ENCODE measurements at regions not wholly inside any gene's neighbourhood (a gene's known extent, or its start where the extent isn't known, plus 50 kb on each side); places are given as distances from the start of the nearest gene placed in this dataset.

- Histone ChIP-seq H4K8ac (ENCODE audit: low read depth in 2 of 2, low read length in 2 of 2) (no peak overlapping the region), H3K56ac (ENCODE audit: extremely low read depth, insufficient read depth, low read length) (no peak overlapping the region), H3K9me1 (ENCODE audit: insufficient read depth, low read length) (0 out of 2 replicates have a peak, but pooled peaks cover 2% of the 10 kb centered on the region), H4K91ac (ENCODE audit: insufficient read depth, low read depth, low read length) (no peak overlapping the region), H3K14ac (replicated peaks; ENCODE audit: low read depth, low read length) (no peak overlapping the region), H2BK15ac (ENCODE audit: low read depth, low read length) (no peak overlapping the region), H3K36me3 (ENCODE audit: control insufficient read depth, insufficient read depth, low read length) (no peaks in the 10 kb centered on the region), H2AFZ (replicated peaks; ENCODE audit: low read length, poor library complexity) (no peak overlapping the region), H2BK20ac (ENCODE audit: low read depth, low read length) (no peak overlapping the region), H3K23ac (ENCODE audit: low read depth, low read length) (no peak overlapping the region), H2AK9ac (replicated peaks; ENCODE audit: low read depth, low read length, poor library complexity) (no peak overlapping the region), H2BK5ac (ENCODE audit: low read depth, low read length, poor library complexity, severe bottlenecking) (no peak overlapping the region), H3K27ac (ENCODE audit: insufficient read depth, low read length) (no peak overlapping the region), H2AK5ac (ENCODE audit: low read depth, low read length) (no peak overlapping the region), H3K79me1 (ENCODE audit: low read depth in 1 of 2, low read length in 2 of 2) (no peaks in the 10 kb centered on the region), H3K27me3 (ENCODE audit: control insufficient read depth, insufficient read depth, low read length) (no peaks in the 10 kb centered on the region), H3K18ac (ENCODE audit: low read depth, low read length) (no peak overlapping the region), H4K20me1 (ENCODE audit: insufficient read depth, low read length) (no peaks in the 10 kb centered on the region), H3K9ac (ENCODE audit: low read depth, low read length) (no peak overlapping the region), H3K4me1 (ENCODE audit: control insufficient read depth, insufficient read depth, low read length) (peaks cover 1% of the 10 kb centered on the region; the same call in 1 of the 2 replicates), H3K9me3 (ENCODE audit: control insufficient read depth, insufficient read depth, low read length) (no peaks in the 10 kb centered on the region), H3K4ac (ENCODE audit: low read depth, low read length) (no peak overlapping the region), H3K4me3 (ENCODE audit: insufficient read depth, low read depth, low read length) (no peak overlapping the region), H3K4me2 (ENCODE audit: low read depth, low read length) (no peak overlapping the region), H4K5ac (ENCODE audit: low read depth, low read length) (no peak overlapping the region), H2BK120ac (ENCODE audit: low read depth, low read length) (no peak overlapping the region)
- POLR2A ChIA-PET (ENCODE audit: unreplicated experiment) = no interaction called here
- in situ Hi-C loops (cut with MboI; ENCODE audit: low sequenced_read_pairs) = no loop called here
- ATAC-seq (ENCODE audit: low read depth) (no peak), DNase-seq (no peak)
- dilution Hi-C loops (cut with HindIII; ENCODE audit: low sequenced_read_pairs, unreplicated experiment) = no loop called here
- intact Hi-C loops (cut with micrococcal nuclease) = no loop called here
- WGBS, 2 experiments (ENCODE audit: extremely low coverage in 2 of 2, insufficient read length in 1 of 2) = no CpG with 5 or more reads among the region's 2 CpGs
- no TSS peak for BruUV-seq (replicated peaks)
- TF ChIP-seq NFE2L2 (IDR thresholded peaks at IDR 0.05; ENCODE audit: low read depth, low read length) (no peak), MAZ (IDR thresholded peaks at IDR 0.05; ENCODE audit: borderline replicate concordance, low read depth, low read length) (no peak), BHLHE40 (IDR thresholded peaks at IDR 0.05; ENCODE audit: low read depth, low read length) (no peak), CEBPB (IDR thresholded peaks at IDR 0.05; ENCODE audit: low read depth, low read length) (no peak), FOS (IDR thresholded peaks at IDR 0.05; ENCODE audit: low read depth, low read length) (no peak), USF2 (IDR thresholded peaks at IDR 0.05; ENCODE audit: low read depth, low read length) (no peak), RAD21 (IDR thresholded peaks at IDR 0.05; ENCODE audit: low read length) (no peak), RCOR1 (IDR thresholded peaks at IDR 0.05; ENCODE audit: insufficient replicate concordance, low read length) (no peak), MAFK (IDR thresholded peaks at IDR 0.05; ENCODE audit: low read depth, low read length) (no peak), MXI1 (IDR thresholded peaks at IDR 0.05; ENCODE audit: borderline replicate concordance, low read depth, low read length) (no peak), RFX5 (IDR thresholded peaks at IDR 0.05; ENCODE audit: low read depth, low read length) (no peak)
- TF ChIP-seq, protein P1, sequence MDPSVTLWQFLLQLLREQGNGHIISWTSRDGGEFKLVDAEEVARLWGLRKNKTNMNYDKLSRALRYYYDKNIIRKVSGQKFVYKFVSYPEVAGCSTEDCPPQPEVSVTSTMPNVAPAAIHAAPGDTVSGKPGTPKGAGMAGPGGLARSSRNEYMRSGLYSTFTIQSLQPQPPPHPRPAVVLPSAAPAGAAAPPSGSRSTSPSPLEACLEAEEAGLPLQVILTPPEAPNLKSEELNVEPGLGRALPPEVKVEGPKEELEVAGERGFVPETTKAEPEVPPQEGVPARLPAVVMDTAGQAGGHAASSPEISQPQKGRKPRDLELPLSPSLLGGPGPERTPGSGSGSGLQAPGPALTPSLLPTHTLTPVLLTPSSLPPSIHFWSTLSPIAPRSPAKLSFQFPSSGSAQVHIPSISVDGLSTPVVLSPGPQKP (IDR thresholded peaks at IDR 0.05; ENCODE audit: borderline replicate concordance, low read depth, low read length) = no peak
- TF ChIP-seq, protein P2, sequence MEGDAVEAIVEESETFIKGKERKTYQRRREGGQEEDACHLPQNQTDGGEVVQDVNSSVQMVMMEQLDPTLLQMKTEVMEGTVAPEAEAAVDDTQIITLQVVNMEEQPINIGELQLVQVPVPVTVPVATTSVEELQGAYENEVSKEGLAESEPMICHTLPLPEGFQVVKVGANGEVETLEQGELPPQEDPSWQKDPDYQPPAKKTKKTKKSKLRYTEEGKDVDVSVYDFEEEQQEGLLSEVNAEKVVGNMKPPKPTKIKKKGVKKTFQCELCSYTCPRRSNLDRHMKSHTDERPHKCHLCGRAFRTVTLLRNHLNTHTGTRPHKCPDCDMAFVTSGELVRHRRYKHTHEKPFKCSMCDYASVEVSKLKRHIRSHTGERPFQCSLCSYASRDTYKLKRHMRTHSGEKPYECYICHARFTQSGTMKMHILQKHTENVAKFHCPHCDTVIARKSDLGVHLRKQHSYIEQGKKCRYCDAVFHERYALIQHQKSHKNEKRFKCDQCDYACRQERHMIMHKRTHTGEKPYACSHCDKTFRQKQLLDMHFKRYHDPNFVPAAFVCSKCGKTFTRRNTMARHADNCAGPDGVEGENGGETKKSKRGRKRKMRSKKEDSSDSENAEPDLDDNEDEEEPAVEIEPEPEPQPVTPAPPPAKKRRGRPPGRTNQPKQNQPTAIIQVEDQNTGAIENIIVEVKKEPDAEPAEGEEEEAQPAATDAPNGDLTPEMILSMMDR (conservative IDR thresholded peaks at IDR 0.05; ENCODE audit: low read depth, low read length) = no peak
- CTCF ChIA-PET = no interaction called here
Observed at GRCh38 chr15:87744815-87745214, 511.7 kb downstream of the NTRK3 start.
